HG03060 (cell line): ENCODE measurements at regions not wholly inside any gene's neighbourhood (a gene's known extent, or its start where the extent isn't known, plus 50 kb on each side); places are given as distances from the start of the nearest gene placed in this dataset.
"Not testable (repeated sequence)": the region's sequence is repeated elsewhere in the genome, so short reads cannot be mapped to it uniquely, and the experiment has no call there.

Source experiments
- ATAC-seq: cut with Tn5 transposase; IDR thresholded peaks from one replicate; pipeline ENCODE4 v1.9.1; 2021; ENCODE audit warnings: low read depth, moderate number of reproducible peaks; ENCODE audit not compliant: unreplicated experiment

DNA sequence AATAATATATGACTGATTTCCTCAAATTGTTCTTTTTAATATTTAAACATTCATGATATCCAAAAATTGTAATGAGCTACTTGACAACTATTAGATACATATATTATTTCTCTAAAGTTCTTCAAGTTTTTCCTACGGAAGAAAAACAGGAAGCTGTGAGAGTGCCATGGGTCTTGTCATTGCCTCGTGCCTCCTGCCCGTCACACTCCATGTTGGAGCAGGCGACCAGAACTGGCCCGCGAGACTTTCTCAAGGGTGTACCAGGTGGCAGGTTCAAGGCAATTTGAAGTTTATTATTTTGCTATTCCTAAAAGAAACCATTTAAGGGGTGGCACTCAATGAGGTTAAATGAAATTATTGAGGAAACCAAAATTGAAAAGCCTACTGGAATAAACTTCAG, 337.2 kb downstream of the HACE1 start:
- ATAC-seq: no peak

DNA sequence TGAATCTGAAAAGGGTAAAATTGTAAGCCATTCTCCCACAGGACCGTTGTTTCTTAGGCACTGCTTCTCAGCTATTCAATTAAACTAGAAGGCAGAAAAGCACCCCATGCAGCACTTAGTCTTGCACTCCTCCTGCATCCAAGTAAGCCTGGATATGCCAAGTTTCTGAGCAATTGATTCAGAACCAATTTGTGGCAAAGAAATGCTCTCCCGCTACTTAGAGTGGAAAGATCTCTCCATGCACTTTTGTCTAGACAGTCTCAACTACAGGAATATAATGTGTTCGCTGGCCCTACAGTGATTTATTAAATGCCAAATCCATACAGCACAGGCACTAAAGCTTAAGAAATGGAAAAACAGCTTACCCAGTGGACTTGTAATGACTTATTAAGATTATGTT, 338.5 kb downstream of the HACE1 start:
- ATAC-seq: no peak

DNA sequence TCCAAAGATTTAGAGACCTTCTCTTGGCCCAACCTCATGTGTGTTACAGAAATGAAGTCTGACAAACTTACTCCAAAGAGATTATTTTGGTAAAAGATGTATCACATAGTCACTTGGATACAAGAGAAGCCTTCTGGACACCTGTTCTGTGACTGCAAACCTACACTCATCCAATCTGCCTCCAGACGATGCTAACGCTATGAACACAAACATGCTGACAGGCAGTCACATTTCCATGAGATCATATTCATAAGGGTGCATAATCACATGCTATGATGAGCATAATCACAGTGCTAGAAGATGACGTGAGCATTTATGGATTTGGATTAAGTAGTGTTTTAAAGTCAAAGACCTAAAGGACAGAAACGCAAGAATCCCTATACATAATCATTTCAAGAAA, 340.2 kb downstream of the HACE1 start:
- ATAC-seq: no peak

DNA sequence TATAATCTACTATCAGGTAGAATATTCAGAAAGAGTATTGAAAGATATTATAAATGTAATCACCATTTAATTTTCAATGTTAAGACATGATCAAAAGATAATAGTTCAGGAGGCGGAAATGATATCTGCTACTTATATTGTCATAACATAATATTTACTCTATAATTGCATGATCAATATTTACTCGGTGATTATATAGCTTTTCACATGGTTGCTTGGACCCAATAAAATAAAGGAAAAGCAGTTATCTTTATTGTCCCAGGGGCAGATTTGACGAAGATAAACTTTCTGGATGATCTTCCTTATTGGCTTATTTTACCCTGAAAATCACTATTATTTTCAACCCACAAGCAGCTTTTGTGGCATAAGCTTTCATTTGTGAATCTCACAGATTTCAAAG, 350.4 kb downstream of the HACE1 start:
- ATAC-seq: no peak

DNA sequence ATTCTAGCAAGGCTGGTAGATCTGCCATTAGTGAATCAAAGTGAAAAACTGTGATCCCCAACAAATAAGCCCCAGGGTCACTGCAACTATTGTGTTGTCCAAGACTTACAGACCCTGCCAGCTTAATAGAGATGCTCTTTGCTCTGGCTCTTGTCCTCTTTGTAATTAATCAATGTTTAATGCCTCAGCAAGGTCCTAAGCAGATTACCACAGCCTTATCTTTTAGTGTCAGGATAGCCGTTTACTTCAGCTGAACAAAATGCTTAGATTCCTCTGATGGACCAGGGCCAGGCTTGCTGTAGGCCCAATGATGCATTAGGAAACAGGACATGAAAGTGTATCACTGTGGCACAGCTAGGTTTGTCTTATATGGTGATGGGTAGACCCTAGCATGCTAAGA, 353.3 kb downstream of the HACE1 start:
- no peak for ATAC-seq

DNA sequence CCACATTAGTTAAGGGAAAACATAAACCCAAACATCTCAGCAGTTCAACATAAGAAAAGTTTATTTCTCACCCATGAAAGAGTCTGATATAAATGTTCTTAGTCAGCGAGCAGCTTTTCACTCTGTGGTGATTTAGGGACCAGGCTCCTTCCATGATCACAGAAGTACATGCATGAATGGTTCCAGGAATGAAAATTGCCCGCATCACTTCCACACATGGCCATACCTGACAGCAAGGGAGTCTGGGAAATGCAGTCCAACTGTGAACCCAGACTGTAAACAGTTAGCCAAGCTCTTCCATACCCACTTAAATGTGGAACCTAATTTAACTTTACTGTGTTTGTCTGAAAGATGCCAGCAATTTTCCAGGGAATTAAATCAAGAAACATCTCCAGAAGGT, 353.9 kb downstream of the HACE1 start:
- no peak for ATAC-seq

DNA sequence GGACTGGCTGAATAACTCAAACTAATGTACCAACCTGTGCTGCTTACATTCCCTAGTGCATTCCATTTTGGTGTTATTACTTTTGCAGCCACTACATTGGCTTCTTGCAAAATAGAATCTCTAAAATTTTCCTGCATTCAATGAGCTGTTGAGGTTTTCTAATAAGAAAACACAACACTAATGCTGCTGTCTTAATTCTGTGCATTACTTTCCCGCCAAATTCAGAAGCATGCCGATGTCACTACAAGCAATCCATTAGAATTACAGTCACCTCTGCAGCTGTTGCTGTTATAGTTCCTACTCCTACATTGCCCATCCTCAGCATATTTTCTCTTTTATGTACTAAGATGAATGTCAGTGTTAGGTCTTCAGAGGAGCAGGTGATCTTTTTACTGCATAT, 359.5 kb downstream of the HACE1 start:
- no peak for ATAC-seq

DNA sequence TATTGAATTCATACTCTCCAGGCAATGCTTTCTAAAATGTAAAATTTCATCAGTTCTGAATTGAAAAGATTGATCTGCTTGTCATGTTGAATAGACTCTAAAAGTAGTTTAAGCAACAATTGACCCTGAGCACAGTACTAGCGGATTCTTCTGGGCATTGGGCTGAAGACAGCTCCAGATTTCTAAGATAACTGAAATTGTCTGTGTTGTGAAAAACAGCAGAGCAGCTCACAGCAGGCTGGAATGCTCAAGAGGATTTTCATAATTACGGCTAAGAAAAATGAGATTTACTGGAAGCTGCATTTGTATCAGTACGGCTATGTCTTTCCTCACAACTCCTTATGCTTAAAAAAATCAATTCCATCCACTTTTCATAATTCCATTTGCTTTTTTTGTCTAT, 373.7 kb downstream of the HACE1 start:
- no peak for ATAC-seq

DNA sequence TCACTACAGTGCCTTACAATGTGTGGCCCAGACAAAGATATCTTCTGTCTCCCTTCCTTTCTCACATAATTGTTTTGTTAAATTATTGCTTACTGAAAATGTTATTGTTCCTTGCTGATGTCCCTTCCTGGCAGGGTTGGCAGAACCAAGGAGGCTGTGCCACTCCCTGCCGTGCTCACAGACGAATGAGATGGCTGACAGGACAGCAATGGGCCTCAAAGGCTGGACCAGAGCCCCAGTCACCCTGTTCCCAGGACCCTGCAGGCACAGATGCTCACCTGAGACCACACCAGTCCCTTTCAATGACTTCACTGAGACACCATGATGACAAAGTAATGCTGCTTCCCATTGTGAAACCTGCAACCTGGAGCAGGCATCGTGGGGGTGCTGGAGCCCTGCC, 375.1 kb downstream of the HACE1 start:
- no peak for ATAC-seq

DNA sequence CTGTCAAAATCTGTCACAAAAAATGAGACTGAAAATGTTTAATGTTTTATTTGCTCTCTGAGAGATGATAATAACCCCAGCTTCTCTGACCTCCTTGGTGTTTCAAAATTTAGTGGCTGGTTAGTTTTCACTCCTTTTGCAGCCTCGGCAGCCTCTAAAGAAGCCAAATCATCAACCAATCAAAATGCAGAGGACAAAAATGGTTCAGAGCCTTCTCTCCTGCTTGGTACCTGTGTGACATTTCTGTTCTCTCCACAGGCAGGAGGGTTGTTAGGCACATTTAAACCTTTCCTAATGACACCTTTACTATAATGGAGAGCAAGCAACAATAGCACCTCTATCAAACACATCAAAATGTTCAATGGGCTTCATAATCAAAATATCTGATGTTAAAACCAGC, 375.5 kb downstream of the HACE1 start:
- ATAC-seq: no peak

DNA sequence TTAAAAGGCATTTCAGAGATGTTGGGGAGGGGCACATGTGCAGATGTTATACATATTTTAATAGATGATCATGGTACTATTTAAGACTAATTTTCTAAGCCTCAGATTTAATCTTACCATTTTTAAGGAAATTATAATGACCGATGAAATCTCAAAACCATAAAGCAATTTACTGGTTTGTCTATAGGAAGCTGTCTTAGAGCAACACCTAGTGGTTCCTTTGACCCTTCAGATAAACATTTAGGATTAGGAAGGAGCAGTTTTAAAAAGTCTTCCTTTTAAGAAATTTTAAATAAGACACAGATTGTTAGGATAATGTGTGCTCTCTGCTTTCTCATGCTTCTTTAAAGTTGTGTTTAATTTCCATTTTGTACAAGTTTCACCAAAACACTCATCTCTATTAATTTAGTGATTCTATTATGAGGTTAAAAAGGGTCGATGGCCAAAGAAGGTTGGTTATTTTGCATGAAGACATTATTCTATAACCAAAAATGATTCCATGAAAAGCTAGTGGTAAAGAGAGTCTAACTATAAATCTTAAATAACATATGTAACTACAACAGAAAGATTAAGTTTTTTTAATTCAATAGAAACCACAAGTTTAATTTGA, 376.4 kb downstream of the HACE1 start:
- ATAC-seq: no peak

DNA sequence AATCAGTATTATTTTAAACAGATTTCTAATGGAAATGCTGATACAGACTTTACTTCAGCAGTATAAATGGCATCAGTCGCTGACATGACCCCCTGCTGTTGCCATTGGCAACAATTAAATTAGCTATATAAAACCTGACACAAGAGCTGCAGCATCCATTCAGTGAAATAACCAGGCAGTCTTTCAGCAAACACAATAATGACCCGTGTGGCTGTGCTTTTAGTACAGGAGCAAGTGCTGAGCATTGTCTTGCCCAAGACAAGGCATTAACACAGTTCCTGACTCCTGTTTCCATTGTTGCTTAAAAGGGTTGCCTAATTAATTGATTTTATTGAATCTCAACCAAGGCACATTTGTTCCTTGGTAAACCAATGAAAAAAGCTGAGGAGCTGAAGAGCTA, 382.1 kb downstream of the HACE1 start:
- no peak for ATAC-seq

DNA sequence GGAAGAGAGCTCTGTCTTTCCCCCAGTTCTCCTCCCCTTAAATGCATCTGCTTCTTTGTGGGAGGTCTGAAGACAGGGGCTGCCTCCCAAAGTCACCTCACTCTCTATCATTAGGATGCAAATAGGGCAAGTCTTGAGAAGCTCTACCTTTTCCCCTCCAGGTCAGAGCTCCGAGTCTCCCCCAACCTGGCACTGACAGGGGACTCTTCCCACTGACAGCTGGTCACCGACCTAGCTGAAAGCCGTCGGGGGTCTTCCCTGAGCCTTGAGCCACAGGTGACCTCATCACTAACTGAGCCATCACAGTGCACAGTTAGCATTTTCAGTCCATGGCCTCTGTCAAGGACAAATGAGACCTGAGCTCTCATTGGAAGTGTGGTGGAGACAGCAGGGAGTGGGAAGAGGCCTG, 386.7 kb downstream of the HACE1 start:
- ATAC-seq: no peak

DNA sequence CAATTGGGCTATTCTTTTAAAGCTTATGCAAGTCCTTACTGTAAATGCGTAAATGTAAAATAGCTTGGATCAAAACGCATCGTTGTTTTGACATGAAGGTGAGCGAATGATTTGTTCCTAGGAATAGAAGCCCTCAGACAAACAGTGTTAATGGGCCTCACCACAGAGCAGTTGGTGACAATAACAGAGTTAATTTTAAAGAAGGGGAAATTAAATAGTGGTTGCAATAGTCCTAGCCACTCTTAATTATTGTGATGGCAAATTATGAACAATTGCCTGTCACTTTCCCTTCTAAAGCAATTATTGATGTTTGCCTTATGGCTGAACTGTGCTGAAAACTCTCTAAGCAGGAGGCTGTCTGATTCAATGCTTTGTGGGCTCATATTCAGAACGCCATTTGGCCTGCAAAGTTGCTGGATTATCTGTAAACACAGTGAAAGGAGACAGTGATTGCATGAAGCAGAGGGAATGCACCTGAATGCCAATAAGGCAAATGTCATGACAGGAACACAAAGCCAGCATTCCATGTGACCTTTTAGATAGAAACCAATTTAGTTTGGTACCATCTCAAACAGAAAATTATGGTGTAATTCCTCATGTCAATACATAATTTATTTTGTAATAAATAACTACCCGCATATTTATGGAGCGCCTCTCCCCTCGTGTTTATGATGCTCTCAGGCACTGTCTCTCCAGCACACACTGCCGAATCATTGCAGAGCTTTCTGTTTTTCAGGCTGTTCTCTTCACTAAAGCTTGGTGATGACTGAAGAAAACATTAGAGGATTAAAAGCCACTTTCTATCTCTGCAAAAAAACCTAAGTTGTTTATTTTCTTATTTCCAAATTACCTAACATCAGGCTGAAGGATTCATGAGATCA, 387.5 kb downstream of the HACE1 start:
- ATAC-seq: no peak

DNA sequence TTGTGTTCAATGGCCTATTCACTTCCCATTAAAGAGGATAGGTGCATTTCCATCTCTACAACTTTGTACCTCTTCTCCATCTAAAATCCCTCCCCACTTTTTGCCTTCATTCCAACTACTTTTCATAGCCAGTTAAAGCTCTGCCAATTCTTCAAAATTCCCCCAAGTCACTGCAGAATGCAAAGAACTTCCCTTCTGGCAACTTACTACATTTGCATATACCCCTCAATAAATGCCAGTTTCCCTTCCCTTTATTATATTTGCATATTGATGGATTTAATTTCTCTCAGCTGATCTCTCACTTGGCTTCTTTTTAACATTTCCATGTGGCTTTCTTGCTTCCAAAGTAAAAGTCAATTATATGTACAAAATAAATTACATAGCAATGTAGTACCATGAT, 393.4 kb downstream of the HACE1 start:
- ATAC-seq: no peak

DNA sequence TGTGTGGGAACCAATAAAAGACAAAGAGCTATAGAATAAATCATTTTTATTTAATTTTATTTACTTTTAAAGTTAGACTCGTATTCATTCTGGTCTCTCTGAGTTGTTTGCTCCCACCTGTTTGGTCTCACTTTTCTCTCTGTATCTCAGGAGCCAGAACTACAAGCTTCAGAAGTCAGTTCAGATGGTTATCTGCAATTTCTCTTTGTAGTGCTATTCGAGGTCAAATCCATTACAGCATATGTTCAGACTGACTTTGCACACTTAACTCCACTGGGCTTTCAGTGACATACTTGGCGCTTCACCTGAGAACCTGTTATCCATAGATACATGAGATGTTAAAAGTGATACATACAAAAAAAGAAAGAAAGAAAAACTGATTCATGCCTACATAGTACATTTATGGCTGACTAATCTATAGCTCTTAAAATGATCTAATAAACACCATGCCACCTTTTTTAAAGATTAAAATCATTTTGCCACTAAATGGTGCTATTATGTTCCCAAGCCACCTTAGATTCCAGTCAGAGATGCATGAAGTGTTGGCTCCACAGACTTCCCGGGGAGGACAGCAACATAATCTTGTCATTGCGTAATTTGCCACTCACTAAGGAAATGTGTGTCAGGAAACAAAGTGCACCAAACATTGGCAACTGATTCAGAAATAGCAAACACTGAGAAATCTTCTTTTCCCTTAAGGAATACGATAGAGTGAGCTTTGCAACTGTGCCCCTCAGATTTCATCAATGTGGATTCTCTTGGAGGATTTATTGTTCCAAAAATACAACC, 396.7 kb downstream of the HACE1 start:
- ATAC-seq: no peak

DNA sequence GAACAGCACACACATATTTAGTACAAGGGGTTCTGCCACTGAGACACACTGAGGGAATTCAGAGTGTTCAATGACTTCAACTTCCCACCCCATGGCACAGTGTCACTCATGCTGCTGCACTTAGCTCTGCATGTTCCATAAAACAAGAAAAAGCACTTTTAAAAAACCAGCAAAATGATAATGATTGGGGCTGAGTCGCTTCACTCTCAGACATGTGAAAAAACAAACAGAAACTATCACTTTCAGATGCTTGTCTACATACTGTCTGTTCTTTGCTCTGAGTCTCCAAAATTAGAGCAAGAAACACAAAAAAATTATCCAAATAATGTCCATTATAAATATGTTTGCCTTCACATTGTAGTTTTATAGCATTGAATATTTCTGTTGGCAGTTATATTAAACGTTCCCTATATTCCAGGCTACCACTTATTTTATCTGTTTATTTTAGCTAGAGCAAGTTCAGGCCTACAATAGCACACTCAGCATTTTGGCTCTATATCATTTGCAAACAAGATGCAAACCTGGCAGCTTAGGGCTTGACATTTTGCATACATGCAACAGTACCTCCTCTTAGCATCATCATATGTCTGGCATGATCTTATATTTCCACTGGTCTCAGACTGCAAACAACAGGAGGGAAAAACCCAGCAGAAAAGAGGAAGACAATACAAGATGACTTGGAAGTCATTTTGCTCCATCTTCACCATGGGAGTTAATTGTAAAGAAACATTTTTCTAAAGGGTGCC, 398.8 kb downstream of the HACE1 start:
- ATAC-seq: no peak

DNA sequence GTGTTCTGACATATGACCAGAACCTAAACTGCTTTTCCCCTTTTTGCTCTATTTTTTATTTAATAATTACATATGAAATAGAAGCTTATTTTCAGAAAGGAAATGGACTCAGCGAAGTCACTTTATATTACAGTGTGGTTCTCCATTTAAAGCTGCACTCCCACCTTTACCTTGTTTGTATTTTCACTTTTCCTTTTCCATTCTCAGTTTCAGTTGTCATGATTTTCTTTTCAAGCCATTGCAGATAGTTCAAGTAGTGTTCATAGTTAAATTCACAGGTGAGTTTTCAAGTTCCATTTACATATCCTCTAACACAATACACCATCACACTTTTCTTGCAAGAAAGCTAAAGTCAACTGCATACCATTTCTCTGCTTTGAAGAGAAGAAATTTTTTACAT, 400.2 kb downstream of the HACE1 start:
- ATAC-seq: no peak

DNA sequence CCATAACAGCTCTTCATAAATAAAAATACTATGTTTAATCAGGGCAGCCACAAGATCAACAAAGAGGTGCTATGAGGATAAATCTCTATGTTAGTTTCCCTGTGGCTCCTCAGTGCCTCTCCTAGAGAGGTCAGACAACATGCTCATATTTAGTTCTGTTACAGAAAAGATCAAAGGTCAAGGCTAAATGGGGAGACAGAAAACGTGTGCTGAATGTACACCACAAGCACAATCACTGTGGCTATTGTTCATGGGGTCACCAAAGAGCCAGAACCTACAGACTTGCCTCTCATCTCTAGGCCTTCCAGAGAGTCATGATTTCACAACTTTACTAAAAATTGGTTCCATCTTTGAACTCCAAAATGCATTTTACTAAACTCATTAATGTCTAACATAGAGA, 409.8 kb downstream of the HACE1 start:
- no peak for ATAC-seq

DNA sequence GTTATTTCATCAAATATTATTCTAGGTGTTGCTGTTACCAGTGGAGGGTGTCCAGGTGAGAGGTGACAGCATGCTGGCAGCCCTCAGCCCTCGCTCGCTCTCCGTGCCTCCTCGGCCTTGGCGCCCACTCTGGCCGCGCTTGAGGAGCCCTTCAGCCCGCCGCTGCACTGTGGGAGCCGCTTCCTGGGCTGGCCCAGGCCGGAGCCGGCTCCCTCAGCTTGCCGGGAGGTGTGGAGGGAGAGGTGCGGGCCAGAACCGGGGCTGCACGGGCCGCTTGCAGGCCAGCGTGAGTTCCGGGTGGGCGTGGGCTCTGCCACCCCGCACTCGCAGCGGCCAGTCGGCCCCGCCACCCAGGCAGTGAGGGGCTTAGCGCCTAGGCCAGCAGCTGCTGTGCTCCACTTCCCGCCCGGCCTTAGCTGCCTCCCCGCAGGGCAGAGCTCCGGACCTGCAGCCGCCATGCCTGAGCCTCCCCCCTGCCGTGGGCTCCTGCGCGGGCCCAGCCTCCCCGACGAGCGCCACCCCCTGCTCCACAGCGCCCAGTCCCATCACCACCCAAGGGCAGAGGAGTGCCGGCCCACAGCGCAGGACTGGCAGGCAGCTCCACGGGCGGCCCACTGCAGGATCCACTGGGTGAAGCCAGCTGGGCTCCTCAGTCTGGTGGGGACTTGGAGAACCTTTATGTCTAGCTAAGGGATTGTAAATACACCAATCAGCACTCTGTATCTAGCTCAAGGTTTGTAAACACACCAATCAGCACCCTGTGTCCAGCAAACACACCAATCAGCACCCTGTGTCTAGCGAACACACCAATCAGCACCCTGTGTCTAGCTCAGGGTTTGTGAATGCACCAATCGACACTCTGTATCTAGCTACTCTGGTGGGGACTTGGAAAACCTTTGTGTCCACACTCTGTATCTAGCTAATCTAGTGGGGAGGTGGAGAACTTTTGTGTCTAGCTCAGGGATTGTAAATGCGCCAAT, 413.3 kb downstream of the HACE1 start:
- not testable (repeated sequence) for ATAC-seq
